ENCODE measurements at regions not wholly inside any gene's neighbourhood (a gene's known extent, or its start where the extent isn't known, plus 50 kb on each side); places are given as distances from the start of the nearest gene placed in this dataset.

GRCh38 chr4:126593626-126594025, 1039.1 kb upstream of the INTU start:
- TF ChIP-seq EP300 (IDR thresholded peaks at IDR 0.05) (no peak), CTCF (IDR thresholded peaks at IDR 0.05) (no peak), POLR2A (IDR thresholded peaks at IDR 0.05) (no peak)

All from suprapubic skin (tissue), 3 donors.